ENCODE measurements at regions not wholly inside any gene's neighbourhood (a gene's known extent, or its start where the extent isn't known, plus 50 kb on each side); places are given as distances from the start of the nearest gene placed in this dataset.
A peak's percentile ranks its signal among the peaks of the same experiment; 100 is the strongest.

- CTCF ChIA-PET: interaction anchor here (1.2 to 2.1 kb wide), 5 partner anchors 10 to 50 kb away, joined by 3 to 8 read pairs (median 5); no protein-coding TSS in a partner anchor
- Histone ChIP-seq H3K27me3 (ENCODE audit: control insufficient read depth, insufficient read depth, low read length) (no peaks in the 10 kb centered on the region), H3K36me3 (ENCODE audit: control insufficient read depth, insufficient read depth, low read length) (no peaks in the 10 kb centered on the region), H3K4me3 (ENCODE audit: low read depth, low read length) (no peak overlapping the region)
- DNase-seq (ENCODE audit: low read depth): peak; percentile 98
- TF ChIP-seq, protein P1, sequence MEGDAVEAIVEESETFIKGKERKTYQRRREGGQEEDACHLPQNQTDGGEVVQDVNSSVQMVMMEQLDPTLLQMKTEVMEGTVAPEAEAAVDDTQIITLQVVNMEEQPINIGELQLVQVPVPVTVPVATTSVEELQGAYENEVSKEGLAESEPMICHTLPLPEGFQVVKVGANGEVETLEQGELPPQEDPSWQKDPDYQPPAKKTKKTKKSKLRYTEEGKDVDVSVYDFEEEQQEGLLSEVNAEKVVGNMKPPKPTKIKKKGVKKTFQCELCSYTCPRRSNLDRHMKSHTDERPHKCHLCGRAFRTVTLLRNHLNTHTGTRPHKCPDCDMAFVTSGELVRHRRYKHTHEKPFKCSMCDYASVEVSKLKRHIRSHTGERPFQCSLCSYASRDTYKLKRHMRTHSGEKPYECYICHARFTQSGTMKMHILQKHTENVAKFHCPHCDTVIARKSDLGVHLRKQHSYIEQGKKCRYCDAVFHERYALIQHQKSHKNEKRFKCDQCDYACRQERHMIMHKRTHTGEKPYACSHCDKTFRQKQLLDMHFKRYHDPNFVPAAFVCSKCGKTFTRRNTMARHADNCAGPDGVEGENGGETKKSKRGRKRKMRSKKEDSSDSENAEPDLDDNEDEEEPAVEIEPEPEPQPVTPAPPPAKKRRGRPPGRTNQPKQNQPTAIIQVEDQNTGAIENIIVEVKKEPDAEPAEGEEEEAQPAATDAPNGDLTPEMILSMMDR (IDR thresholded peaks at IDR 0.05; ENCODE audit: insufficient read depth, low read depth, low read length): no peak
- POLR2A ChIA-PET: interaction anchor here (0.5 to 1.0 kb wide), 2 partner anchors 14 to 286 kb away, joined by 3 to 4 read pairs; no protein-coding TSS in a partner anchor
Measured at GRCh38 chr1:185646202-185646683, 87.9 kb upstream of the HMCN1 start.

DNA sequence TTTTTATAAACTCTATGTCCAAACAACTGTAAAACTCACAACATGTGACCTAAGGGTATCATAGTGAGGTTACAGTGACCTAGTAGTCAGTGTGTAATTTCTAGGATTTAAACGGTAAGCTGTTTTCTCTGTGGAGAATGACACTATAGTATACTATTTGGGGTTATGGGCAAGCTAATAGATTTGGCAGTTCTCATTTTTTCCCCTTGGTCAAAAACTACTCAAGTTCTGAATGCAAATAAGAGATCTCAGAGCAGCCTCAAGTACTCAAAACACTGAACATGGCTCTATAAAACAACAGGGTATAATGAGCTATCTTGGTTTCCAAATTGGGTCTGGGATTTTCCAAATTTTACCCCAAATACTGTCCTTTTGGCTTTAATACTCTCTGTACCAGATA, 88.5 kb upstream of the HMCN1 start:
- ChIA-PET POLR2A (interaction anchor here (0.6 to 1.0 kb wide), 2 partner anchors 15 to 71 kb away, joined by 3 to 4 read pairs; no protein-coding TSS in a partner anchor), CTCF (interaction anchor here (1.2 to 2.1 kb wide), 5 partner anchors 9 to 50 kb away, joined by 3 to 8 read pairs (median 5); no protein-coding TSS in a partner anchor)
- DNase-seq (ENCODE audit: low read depth): no peak
- no peaks in the 10 kb centered on the region for H3K27me3 ChIP-seq (ENCODE audit: control insufficient read depth, insufficient read depth, low read length)
- no peaks in the 10 kb centered on the region for H3K36me3 ChIP-seq (ENCODE audit: control insufficient read depth, insufficient read depth, low read length)
- H3K4me3 ChIP-seq (ENCODE audit: low read depth, low read length): no peak overlapping the region
- TF ChIP-seq, protein P1 (IDR thresholded peaks at IDR 0.05; ENCODE audit: insufficient read depth, low read depth, low read length): no peak

GRCh38 chr1:185645162-185645640, 89.0 kb upstream of the HMCN1 start:
- Histone ChIP-seq H3K36me3 (ENCODE audit: control insufficient read depth, insufficient read depth, low read length) (no peaks in the 10 kb centered on the region), H3K27me3 (ENCODE audit: control insufficient read depth, insufficient read depth, low read length) (no peaks in the 10 kb centered on the region), H3K4me3 (ENCODE audit: low read depth, low read length) (no peak overlapping the region)
- DNase-seq (ENCODE audit: low read depth): peak; percentile 41
- ChIA-PET POLR2A (interaction anchor here (0.6 kb wide), 1 partner anchor 71 kb away, joined by 3 read pairs; no protein-coding TSS in a partner anchor), CTCF (interaction anchor here (1.2 to 2.1 kb wide), 5 partner anchors 9 to 79 kb away, joined by 3 to 8 read pairs (median 5); no protein-coding TSS in a partner anchor)
- TF ChIP-seq, protein P1 (IDR thresholded peaks at IDR 0.05; ENCODE audit: insufficient read depth, low read depth, low read length): peak; percentile 11; the same call in 1 of the 2 replicates

- Histone ChIP-seq H3K36me3 (ENCODE audit: control insufficient read depth, insufficient read depth, low read length) (no peaks in the 10 kb centered on the region), H3K27me3 (ENCODE audit: control insufficient read depth, insufficient read depth, low read length) (no peaks in the 10 kb centered on the region), H3K4me3 (ENCODE audit: low read depth, low read length) (no peak overlapping the region)
- TF ChIP-seq, protein P1 (IDR thresholded peaks at IDR 0.05; ENCODE audit: insufficient read depth, low read depth, low read length): no peak
- no peak for DNase-seq (ENCODE audit: low read depth)
- CTCF ChIA-PET: interaction anchor here (0.7 to 2.1 kb wide), 3 partner anchors 49 to 293 kb away, joined by 3 to 8 read pairs (median 7); no protein-coding TSS in a partner anchor
- POLR2A ChIA-PET: no interaction called here
Measured at GRCh38 chr1:185644531-185644930, 89.7 kb upstream of the HMCN1 start.

- Histone ChIP-seq H3K36me3 (ENCODE audit: control insufficient read depth, insufficient read depth, low read length) (no peaks in the 10 kb centered on the region), H3K4me3 (ENCODE audit: low read depth, low read length) (no peak overlapping the region), H3K27me3 (ENCODE audit: control insufficient read depth, insufficient read depth, low read length) (no peaks in the 10 kb centered on the region)
- POLR2A ChIA-PET: no interaction called here
- DNase-seq (ENCODE audit: low read depth): no peak
- TF ChIP-seq, protein P1 (IDR thresholded peaks at IDR 0.05; ENCODE audit: insufficient read depth, low read depth, low read length): no peak
- CTCF ChIA-PET: interaction anchor here (1.0 kb wide), 3 partner anchors 9 to 26 kb away, joined by 3 to 4 read pairs (median 3); no protein-coding TSS in a partner anchor
Measured at GRCh38 chr1:185636848-185637247, 97.3 kb upstream of the HMCN1 start.

All from BJ (cell line).